Endothelial cell of umbilical vein (primary cell): ENCODE measurements at regions not wholly inside any gene's neighbourhood (a gene's known extent, or its start where the extent isn't known, plus 50 kb on each side); places are given as distances from the start of the nearest gene placed in this dataset.

Source experiments
- BruUV-seq: library from RNA; stranded (reverse); fragments of 400-500 nt; replicated peaks from 2 replicates; lab custom pipeline; 2021; lab: Mats Ljungman, UMichigan
- CTCF ChIA-PET: fragments of 300-600, 350-600 bp; sonication (Branson Sonifier 250); formaldehyde crosslinking; loops from one replicate; lab custom pipeline; 2021; ENCODE audit warnings: antibody characterized with exemption, inconsistent platforms; lab: Charles Lee
- POLR2A ChIA-PET: fragments of 300-600, 350-600 bp; sonication (Branson Sonifier 250); formaldehyde crosslinking; loops from one replicate; lab custom pipeline; 2021; ENCODE audit warnings: antibody characterized with exemption, inconsistent platforms; lab: Charles Lee
- DNase-seq: peaks from one replicate; pipeline ENCODE4 v3.0.0-alpha.2; 2011; ENCODE audit warnings: low read depth, low spot score
- FAIRE-seq: peaks from 2 replicates; lab custom pipeline; 2011; peaks lifted over from hg19 to GRCh38; lab: Jason Lieb, UNC
- H2AFZ ChIP-seq: 2 replicates; pipeline ENCODE4 v1.6.0; 2012; ENCODE audit warnings: low read depth, low read length, control low read depth, inconsistent platforms
- H3K27ac ChIP-seq: 2 replicates; pipeline ENCODE4 v1.5.1; 2011; ENCODE audit warnings: low read depth, mild to moderate bottlenecking, control low read depth, low read length, moderate library complexity; ENCODE audit not compliant: insufficient read depth
- H3K27me3 ChIP-seq, 2 experiments: 2 replicates each; pipeline versions ENCODE4 v1.6.0 to v1.6.1; 2011; ENCODE audit warnings: low read length in 2 of 2, mixed read lengths in 1 of 2; ENCODE audit not compliant: control insufficient read depth in 2 of 2, insufficient read depth in 2 of 2
- H3K36me3 ChIP-seq, 2 experiments: 2 replicates in 1 of 2; 3 replicates in 1 of 2; pipeline ENCODE4 v1.5.1; 2011; ENCODE audit warnings: low read length in 2 of 2, mild to moderate bottlenecking in 1 of 2, moderate library complexity in 1 of 2; ENCODE audit not compliant: control insufficient read depth in 2 of 2, insufficient read depth in 2 of 2; ENCODE audit errors: extremely low read depth in 1 of 2
- H3K4me1 ChIP-seq: 3 replicates; pipeline ENCODE4 v1.5.1; 2011; ENCODE audit warnings: mild to moderate bottlenecking, low read length; ENCODE audit not compliant: control insufficient read depth, insufficient read depth; ENCODE audit errors: extremely low read depth
- H3K4me2 ChIP-seq: 2 replicates; pipeline ENCODE4 v1.6.1; 2011; ENCODE audit warnings: low read length, control low read depth, mixed read lengths; ENCODE audit not compliant: insufficient read depth
- H3K4me3 ChIP-seq, 3 experiments: fragments of 200-600 bp in 1 of 3; sonication (generic), shearing (Covaris generic) in 1 of 3; replicated peaks in 1 of 3; 2 replicates each; pipeline ENCODE4 v1.5.1; 2011 to 2016; ENCODE audit warnings: control low read depth in 3 of 3, low read length in 3 of 3, mild to moderate bottlenecking in 2 of 3, inconsistent platforms in 1 of 3, low read depth in 1 of 3, moderate library complexity in 1 of 3; ENCODE audit not compliant: insufficient read depth in 1 of 3
- H3K79me2 ChIP-seq: 2 replicates; pipeline ENCODE4 v1.6.0; 2012; ENCODE audit warnings: low read length, inconsistent platforms; ENCODE audit not compliant: control insufficient read depth, insufficient read depth
- H3K9ac ChIP-seq: replicated peaks from 2 replicates; pipeline ENCODE3; 2011; ENCODE audit warnings: low read length, control low read depth; ENCODE audit not compliant: insufficient read depth; ENCODE audit errors: extremely low read depth
- H3K9me1 ChIP-seq: replicated peaks from 3 replicates; pipeline ENCODE4 v1.6.0; 2011; ENCODE audit warnings: mild to moderate bottlenecking, low read length; ENCODE audit not compliant: control insufficient read depth, insufficient read depth; ENCODE audit errors: extremely low read depth
- H3K9me3 ChIP-seq: replicated peaks from 2 replicates; pipeline ENCODE4 v1.5.1; 2012; ENCODE audit warnings: low read length, inconsistent platforms; ENCODE audit not compliant: control insufficient read depth, insufficient read depth
- H4K20me1 ChIP-seq: replicated peaks from 2 replicates; pipeline ENCODE3; 2011; ENCODE audit warnings: mild to moderate bottlenecking, low read length; ENCODE audit not compliant: control insufficient read depth, insufficient read depth; ENCODE audit errors: extremely low read depth
- EZH2 ChIP-seq: IDR thresholded peaks from 2 replicates; pipeline ENCODE4 v1.6.1; 2012; ENCODE audit warnings: borderline replicate concordance, low read depth, mild to moderate bottlenecking, moderate library complexity, low read length, inconsistent platforms; ENCODE audit not compliant: severe bottlenecking
- FOS ChIP-seq: IDR thresholded peaks from 2 replicates; pipeline ENCODE4 v1.6.1; 2011; ENCODE audit warnings: mild to moderate bottlenecking, low read length, moderate library complexity, borderline replicate concordance; ENCODE audit not compliant: insufficient read depth
- GATA2 ChIP-seq: IDR thresholded peaks from 2 replicates; pipeline ENCODE4 v1.7.0; 2011; ENCODE audit warnings: low read depth, mild to moderate bottlenecking, moderate library complexity, mixed read lengths, low read length; ENCODE audit not compliant: insufficient read length, insufficient read depth
- JUN ChIP-seq: IDR thresholded peaks from 2 replicates; pipeline ENCODE4 v1.6.1; 2011; ENCODE audit warnings: borderline replicate concordance, low read depth; ENCODE audit not compliant: insufficient read length, insufficient read depth
- MYC ChIP-seq: IDR thresholded peaks from one replicate; pipeline ENCODE4 v1.6.1; 2011; ENCODE audit warnings: mild to moderate bottlenecking, low read depth, low read length
- POLR2A ChIP-seq: IDR thresholded peaks from 2 replicates; pipeline ENCODE4 v1.6.1; 2012; ENCODE audit warnings: low read depth, mild to moderate bottlenecking, control low read depth, low read length
- POLR2AphosphoS5 ChIP-seq: IDR thresholded peaks from 2 replicates; pipeline ENCODE4 v1.6.1; 2012; ENCODE audit warnings: low read depth, mild to moderate bottlenecking, control low read depth, low read length, moderate library complexity; ENCODE audit not compliant: insufficient read depth
- dilution Hi-C: fragments of 300-500 bp; cut with MboI; formaldehyde crosslinking; loops from one replicate; pipeline ENCODE4 v1.15.0; 2019; ENCODE audit warnings: low sequenced_read_pairs; ENCODE audit not compliant: extremely low pct_ligation_motif_present
- intact Hi-C: fragments of 100-400 bp; cut with micrococcal nuclease; formaldehyde crosslinking; loops from one replicate; pipeline ENCODE4 v1.10.0; 2022
- TF ChIP-seq, protein P1 (sequence below): IDR thresholded peaks from 2 replicates; pipeline ENCODE4 v1.6.1; 2011; ENCODE audit not compliant: insufficient read depth, insufficient read length
- TF ChIP-seq, protein P2 (sequence below), 2 donors: IDR thresholded peaks; 1 replicate in 1 of 2; 2 replicates in 1 of 2; pipeline ENCODE4 v1.5.1; 2011; ENCODE audit warnings: low read length in 2 of 2, mild to moderate bottlenecking in 2 of 2, moderate library complexity in 2 of 2, control low read depth in 1 of 2, inconsistent platforms in 1 of 2, low read depth in 1 of 2; ENCODE audit not compliant: insufficient read depth in 1 of 2; ENCODE audit errors: extremely low read depth in 1 of 2

DNA sequence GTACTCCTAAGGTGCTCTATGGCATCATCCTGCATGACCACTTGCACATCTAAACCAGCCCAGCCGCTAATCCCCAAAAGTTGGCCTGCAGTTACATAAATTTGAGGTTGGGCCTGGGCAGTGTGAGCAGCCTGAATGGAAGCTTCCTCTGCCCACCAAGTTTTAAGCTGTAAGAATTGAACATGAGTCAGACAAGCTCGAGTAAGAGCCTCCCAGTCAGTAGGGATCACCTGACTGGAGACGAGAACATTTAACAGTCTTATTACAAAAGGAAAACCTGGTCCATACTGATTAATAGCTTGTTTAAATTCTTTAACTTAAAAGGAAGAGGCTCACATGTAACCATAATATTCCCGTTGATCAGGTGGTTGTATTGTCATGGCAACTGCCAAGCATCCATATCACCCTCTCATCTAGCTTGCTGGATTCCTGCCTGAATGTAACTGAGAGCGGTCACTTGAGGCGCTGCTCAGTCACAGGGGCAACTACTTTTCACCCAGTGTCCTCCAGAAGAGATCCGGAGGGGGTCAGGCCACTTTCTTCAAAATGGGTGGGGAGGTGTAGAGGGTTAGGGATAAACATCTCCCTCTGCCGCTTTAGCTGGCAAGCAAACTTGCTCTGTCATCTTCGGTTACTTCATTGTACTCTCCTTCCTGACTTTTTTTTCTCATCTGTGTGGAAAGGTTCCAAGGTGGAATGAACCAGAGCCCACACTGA is 56.6 kb upstream of the WDR1 start:
- Histone ChIP-seq H3K9me3 (no peaks in the 10 kb centered on the region), H3K27ac (peak overlapping the region; percentile 6), H3K79me2 (no peaks in the 10 kb centered on the region), H3K4me1 (peaks cover 15% of the 10 kb centered on the region), H3K9me1 (no peaks in the 10 kb centered on the region), H3K4me2 (no peak overlapping the region), H3K9ac (no peak overlapping the region), H3K4me3 (no peak overlapping the region), H3K36me3 (no peaks in the 10 kb centered on the region), H3K27me3 (no peaks in the 10 kb centered on the region), H4K20me1 (no peaks in the 10 kb centered on the region), H2AFZ (peak overlapping the region; percentile 18)
- ChIA-PET CTCF (interaction anchor here (0.8 to 5.1 kb wide), 17 partner anchors 8 to 365 kb away, joined by 3 to 33 read pairs (median 5); no protein-coding TSS in a partner anchor), POLR2A (interaction anchor here (1.1 to 2.0 kb wide), 4 partner anchors 8 to 58 kb away, joined by 3 to 11 read pairs (median 4); partner anchors contain the start of gene WDR1)
- no TSS peak for BruUV-seq
- dilution Hi-C loops = loop anchor here (25.0 kb wide), 1 partner anchor 364 kb away; no protein-coding TSS in a partner anchor
- TF ChIP-seq JUN = no peak
- peak; percentile 41 for TF ChIP-seq GATA2
- TF ChIP-seq EZH2 = no peak
- TF ChIP-seq, protein P1, sequence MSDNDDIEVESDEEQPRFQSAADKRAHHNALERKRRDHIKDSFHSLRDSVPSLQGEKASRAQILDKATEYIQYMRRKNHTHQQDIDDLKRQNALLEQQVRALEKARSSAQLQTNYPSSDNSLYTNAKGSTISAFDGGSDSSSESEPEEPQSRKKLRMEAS = no peak
- no peak for TF ChIP-seq POLR2AphosphoS5
- no peak for TF ChIP-seq MYC
- no peak for TF ChIP-seq POLR2A
- TF ChIP-seq, protein P2, sequence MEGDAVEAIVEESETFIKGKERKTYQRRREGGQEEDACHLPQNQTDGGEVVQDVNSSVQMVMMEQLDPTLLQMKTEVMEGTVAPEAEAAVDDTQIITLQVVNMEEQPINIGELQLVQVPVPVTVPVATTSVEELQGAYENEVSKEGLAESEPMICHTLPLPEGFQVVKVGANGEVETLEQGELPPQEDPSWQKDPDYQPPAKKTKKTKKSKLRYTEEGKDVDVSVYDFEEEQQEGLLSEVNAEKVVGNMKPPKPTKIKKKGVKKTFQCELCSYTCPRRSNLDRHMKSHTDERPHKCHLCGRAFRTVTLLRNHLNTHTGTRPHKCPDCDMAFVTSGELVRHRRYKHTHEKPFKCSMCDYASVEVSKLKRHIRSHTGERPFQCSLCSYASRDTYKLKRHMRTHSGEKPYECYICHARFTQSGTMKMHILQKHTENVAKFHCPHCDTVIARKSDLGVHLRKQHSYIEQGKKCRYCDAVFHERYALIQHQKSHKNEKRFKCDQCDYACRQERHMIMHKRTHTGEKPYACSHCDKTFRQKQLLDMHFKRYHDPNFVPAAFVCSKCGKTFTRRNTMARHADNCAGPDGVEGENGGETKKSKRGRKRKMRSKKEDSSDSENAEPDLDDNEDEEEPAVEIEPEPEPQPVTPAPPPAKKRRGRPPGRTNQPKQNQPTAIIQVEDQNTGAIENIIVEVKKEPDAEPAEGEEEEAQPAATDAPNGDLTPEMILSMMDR (IDR thresholded peaks at IDR 0.05; ENCODE audit: extremely low read depth in 1 of 2, insufficient read depth in 1 of 2, low read depth in 1 of 2, low read length in 2 of 2) = peak in 1 of 2 donors; percentile 28
- peak; percentile 35 for TF ChIP-seq FOS
- intact Hi-C loops = no loop called here
- FAIRE-seq (no peak), DNase-seq (peak; percentile 70)
